SHP77 treated with DMSO at 0.1 percent for 48 hours (cell line): ENCODE measurements at regions not wholly inside any gene's neighbourhood (a gene's known extent, or its start where the extent isn't known, plus 50 kb on each side); places are given as distances from the start of the nearest gene placed in this dataset.
"Not testable (repeated sequence)": the region's sequence is repeated elsewhere in the genome, so short reads cannot be mapped to it uniquely, and the experiment has no call there.

ENCODE experiments used
- DNase-seq: peaks from one replicate; lab custom pipeline; 2025; lab: John Stamatoyannopoulos, UW

DNA sequence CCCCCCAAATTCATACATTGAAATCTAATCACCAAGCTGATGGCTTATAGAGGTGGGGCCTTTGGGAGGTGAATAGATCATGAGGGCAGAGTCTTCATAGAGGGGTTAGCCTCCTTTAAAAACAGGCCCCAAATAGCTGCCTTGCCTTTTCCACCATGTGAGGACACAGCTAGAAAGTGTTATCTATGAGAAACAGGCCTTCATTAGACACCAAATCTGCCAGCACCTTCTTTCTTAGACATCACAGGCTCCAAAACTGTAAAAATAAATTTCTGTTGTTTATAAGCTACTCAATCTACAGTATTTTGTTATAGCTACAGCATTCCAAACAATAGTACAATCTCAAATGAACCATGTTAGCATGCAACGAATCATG lies 459.3 kb upstream of the GCFC2 start:
- DNase-seq, result no peak

DNA sequence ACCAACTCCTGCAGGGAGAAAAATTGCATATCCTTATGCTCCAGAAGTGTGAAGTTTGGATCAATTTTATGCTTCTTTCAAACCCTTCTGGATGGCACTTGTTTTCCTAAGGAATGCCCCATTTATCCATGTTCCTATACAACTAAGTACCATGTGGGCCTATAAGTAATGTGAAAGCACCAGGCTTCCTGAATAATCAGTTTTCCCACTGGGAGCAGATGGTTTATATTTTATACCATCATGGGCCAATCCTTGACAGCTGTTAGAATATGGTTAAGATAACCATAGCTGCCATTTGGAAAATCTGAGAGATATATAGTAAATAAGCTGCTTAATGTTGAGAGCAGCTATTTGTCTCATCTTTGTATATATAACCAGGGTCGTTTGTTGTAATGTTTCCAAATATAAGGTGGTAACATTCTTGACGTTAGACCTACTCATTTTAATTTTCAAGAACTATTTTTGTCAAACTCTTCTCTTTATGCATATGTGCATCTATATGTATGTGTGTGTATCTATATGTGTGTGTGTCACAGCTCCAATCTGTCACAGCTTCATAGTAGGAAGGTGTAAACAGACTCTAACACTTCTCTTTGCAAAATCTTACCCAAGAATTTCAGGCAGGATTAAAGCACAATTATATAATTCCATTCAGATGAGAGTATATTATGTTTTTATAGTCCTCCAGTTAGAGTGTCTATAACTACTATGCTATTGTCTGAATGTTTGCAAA lies 458.7 kb upstream of the GCFC2 start:
- DNase-seq, result no peak

DNA sequence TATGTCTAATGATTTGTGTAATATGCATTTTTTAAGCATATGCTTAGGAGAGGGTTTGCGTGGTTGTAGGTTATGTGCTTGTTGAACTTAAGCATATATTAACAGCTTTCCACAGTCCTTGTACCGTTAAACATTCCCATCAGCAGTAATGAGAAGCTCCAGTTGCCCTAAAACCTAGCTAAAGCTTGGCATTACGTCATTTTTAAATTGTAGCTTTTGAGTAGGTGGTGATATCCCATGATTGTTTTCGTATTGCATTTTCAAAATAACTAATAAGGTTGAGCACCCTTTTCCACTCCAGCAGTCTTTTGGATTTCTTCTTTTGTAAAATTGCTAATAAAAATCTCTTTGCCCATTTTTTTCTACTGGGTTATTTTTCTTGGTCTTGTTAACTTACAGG lies 453.1 kb upstream of the GCFC2 start:
- DNase-seq, result no peak

DNA sequence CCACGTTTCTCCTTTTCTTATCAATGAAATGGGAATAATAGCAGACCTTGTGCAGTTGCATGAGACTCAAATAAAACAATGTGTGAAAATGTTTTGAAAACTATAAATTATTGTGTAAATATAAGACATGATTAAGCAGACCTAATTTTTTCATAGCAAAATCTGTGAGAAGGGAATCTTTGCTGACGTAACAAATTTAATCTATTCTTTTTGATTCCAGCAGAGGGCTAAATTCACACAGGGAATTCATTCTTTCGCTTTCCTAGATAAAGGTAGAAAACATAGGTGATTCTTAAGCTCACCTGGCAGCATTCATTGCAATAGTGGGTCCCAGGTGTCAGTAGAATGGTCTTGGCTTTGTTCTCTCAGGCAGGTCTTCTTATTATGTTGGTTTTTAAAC lies 450.0 kb upstream of the GCFC2 start:
- DNase-seq, result no peak

DNA sequence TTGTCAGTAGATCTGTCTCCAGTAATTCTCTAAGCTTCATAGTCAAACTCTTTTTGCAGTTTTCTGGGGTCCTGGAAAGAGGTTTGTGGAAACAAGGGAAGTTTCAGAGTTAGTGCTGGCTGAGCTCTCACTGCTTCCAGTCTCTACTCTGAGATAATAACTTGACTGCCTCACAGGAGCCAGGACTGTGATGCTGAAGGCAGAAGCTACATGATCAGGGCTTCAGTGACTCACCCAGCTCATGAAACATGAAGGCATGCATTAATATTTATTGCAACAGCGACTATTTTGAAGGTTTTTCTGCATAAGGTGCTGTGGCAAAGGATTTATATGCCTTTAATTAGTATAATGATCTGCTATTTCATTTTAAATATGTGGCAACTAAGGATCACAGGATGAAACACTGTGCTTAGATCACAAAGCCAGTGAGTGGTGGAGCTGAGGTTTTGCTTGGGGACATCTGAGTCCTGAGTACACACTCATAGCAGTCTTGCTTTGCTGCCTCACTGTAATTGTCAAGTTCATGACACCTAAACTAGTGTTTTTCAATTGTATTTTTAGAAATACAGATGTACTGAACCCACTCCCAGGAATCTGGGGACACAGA lies 448.4 kb upstream of the GCFC2 start:
- DNase-seq, result no peak

DNA sequence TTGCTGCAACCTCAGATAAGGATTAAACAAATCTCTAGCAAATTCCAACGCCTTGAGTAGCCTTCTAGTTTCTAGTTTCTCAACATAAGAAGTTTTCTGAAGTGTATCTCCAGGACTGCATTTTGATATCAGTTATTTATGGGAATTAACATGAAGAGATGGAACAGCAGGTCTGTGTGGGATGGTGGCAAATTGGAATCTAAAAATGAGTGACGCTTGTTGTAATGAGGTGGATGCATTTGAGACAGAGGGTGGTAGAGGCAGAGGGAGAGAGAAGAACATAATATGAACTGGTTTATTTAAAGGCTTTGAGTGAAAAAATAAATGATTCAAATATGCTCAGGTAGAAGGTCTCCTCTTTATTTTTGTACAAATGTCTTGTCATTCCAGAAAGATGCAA lies 446.8 kb upstream of the GCFC2 start:
- no peak for DNase-seq

DNA sequence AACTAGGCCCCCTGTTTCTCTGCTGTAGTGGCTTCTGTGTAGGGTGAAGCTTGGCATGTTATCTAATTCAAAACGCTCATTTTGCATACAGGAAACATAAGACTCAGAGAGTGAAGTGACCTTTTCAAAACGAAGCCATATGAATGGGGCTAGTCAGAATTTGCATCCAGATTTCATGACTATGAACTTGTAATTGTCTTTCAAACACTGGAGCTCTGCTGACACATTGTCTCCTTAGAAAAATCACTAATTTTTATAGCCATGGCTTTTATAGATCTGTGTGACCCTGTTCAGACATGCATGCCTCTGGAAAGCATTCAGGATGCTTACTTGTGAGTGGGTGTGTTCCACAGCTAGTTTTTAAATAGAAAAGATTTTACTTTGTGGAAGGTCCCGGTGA lies 444.3 kb upstream of the GCFC2 start:
- DNase-seq, result no peak

DNA sequence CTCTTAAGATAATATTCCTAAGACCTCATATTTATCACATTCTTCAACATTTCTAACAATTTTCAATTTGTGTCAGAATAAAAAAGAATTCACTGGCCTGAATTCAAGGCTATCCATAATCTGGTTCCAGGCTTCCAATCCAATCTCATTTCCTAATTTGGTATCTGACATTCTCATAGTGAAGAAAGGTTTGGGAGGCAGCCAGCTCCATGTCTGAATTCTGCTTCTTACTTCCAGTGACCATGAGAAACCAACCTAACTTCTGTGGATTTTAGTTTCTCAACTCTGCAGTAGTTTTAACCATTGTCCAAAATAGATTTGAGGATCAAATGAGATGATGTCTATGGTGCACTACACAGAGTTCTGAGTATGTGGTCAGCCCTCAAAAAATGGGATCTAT lies 439.1 kb upstream of the GCFC2 start:
- DNase-seq, result no peak

DNA sequence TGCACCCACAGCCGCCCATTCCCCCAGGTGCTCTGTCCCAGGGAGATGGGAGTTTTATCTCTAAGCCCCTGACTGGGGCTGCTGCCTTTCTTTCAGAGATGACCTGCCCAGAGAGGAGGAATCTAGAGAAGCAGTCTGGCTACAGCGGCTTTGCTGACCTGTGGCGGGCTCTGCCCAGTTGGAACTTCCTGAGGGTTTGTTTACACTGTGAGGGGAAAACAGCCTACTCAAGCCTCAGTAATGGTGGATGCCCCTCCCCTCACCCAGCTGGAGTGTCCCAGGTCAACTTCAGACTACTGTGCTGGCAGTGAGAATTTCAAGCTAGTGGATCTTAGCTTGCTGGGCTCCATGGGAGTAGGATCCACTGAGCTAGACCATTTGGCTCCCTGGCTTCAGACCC lies 428.6 kb upstream of the GCFC2 start:
- not testable (repeated sequence) for DNase-seq

DNA sequence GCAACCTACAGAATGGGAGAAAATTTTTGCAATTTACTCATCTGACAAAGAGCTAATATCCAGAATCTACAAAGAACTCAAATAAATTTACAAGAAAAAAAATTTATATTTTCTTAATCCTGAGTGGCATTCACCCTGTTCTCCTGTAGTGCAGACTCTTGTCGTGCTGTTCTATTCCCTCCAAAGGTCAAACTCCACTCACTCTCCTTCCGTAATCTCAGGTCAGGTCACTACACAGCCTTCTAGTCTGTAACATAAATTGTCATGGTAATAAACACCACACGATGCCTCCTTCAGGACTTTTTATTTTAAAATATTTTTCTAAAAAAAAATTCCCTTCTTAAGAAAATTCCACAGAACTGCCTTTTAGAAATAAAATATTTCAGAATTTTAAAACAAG lies 417.9 kb upstream of the GCFC2 start:
- DNase-seq, result no peak

DNA sequence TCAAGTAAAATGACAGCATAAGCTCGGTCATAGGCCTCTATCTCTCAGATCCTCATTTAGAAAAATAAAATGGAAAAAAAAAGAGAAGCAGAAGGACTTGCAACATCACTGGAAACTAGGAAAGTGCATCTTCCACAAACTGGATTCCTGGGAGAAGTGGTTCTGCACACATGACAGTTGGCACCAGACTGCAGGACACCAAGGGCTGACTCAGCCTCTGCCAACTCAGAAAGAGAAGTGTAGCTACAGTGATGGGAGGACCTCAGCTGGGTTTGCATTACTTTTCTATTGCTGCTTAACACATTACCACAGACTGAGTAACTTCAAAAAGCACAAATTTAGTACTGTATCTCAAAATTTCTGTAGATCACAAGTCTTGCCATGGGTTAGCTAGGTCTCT lies 409.5 kb upstream of the GCFC2 start:
- no peak for DNase-seq

DNA sequence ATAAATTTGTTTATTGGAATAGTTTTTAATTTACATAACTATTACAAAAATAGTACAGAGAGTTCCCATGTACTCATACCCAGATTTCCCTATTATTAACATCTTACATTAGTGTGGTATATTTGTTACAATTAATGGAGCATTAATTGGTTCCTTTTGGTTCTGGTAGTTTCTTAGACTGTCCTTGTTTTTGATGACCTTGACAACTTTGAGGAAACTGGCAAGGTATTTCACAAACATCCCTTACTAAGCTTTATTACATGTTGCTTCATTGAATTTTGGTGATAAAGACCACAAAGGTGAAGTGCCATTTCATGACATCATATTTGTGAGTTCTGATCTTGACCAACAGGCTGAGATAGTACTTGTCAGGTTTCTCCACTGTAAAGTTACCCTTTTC lies 379.0 kb upstream of the GCFC2 start:
- DNase-seq, result no peak

DNA sequence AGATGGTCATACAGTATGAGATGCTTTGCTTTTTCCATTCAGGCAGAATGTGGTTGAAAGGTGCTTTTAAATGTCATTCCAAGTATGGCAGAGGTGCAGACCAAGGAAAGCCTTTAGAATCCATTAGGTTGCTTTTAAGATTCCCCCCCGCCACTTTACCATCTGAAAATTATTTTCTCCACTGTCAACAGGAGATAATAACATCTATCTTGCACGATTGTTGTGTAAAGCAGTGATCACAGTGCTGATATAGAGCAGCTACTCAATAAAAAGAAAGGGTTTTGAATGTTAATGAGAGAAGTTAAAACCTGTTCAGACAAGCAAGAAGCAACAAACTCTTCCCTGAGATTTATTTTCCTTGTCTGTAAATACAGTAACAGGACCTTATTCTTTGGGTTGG lies 372.5 kb upstream of the GCFC2 start:
- DNase-seq, result no peak

DNA sequence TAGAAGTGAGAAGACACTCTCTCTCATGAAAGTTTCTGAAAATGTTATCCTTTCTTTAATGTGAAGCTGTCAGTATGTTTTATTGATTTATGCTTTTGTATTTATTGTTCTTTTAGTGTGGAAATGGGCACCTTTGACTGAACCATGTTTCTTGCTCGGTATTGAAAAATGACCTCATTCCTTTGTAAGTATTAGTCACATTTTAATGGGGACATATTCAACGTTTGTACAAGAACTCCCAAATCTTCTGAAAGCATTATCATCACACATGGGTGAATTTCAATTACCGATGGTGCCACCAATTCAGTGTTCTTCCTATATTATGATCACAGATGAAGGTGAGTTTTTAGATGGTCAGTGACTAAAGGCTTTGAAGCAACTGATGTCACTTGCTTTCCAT lies 371.8 kb upstream of the GCFC2 start:
- no peak for DNase-seq

DNA sequence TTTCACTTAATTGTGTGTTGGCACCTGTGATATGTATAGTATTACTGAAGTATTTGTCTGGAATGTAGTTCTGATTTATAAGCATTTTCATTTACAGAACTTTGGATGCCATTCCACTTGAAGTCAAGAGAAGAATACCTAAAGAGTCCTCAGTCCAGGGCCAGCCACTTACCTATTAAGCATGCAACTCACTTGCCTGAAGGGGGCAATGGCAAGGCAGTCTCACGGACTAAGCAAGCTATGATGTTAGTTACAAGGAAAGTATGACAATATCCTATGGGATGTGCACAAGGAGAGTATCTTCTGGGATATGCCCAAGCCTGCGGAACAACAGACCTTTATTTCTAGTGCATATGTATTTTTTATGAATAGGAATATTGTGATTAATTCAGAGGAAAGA lies 369.4 kb upstream of the GCFC2 start:
- no peak for DNase-seq

DNA sequence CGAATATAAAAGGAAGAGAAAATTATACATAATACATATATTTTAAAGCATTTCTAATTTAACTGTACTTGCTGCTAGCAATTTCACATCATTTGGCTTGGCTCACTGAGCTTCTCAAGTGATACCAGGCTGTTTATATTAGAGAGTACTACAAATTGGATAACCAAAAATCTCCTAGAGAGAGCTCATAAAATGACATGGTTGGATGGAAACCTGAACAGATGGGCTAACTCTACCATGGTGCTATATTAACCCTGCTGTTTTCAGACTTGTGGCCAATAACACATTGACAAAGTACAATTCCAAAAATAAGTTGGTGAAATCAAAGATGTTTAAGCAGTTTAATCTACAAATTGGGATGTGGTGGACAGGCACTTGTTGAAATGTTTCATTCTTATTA lies 364.4 kb upstream of the GCFC2 start:
- no peak for DNase-seq

DNA sequence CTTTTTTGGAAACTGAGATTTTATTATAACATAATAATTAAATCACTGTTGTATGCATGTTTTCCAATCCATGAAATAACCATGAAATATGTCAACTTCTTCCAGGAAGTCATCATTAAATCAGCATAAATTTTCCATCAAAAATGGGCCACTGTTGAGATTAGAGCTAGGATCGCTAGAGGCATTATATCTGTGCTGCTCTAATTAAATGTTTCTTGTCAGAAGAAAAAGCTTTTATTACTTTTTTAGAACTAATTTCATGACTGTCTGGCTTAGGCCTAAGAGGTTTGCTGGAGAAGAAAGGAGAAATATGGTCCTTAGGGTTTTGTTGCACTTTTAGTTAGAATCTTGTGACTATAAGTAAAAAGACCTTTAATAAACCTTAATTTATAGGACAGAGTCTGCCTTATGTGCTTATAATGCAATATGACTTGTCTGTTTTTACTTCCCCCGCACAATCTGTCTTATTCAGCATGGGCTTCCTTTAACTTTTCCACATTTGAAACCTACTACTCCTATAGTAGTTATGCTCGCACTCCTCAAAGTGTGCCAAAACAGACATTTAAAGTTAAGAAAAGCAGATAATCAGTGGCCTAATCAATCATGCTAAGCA lies 363.4 kb upstream of the GCFC2 start:
- no peak for DNase-seq

DNA sequence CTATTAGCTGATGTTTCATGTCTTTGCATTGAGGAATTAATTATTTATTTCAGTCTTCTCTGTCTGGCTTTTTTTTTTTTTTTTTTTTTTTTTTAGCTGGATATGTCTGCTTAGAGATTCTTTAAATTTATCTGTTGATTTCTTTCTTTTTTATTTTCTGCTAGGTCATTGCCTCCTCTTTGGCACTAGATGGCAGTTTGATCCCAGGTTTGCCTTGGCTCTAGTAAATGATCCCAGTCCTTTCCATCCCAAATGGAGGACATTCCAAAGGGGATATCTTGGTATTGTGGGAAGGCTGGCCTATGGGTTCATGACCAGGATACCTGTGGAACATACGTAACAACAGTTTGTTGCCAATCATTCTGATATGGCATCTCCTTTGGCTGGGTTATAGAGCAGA lies 339.5 kb upstream of the GCFC2 start:
- no peak for DNase-seq

DNA sequence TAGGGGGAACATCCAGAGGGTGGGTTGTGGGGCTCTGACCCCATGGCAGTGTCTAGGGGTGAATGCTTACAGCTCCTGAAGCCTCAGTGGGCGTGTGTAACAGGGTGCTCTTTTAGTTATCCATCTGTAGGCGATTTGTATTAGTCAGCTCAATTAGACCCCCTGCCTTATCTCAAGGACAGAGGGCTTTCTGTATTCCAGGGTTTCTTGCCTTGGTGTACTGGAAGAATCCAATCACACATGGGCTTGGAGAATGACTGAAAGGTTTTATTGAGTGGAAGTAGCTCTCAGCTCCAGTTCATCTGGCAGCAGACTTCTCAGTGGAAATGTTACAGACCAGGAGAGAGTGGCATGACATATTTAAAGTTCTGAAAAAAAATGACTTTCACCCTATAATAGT lies 334.0 kb upstream of the GCFC2 start:
- no peak for DNase-seq

DNA sequence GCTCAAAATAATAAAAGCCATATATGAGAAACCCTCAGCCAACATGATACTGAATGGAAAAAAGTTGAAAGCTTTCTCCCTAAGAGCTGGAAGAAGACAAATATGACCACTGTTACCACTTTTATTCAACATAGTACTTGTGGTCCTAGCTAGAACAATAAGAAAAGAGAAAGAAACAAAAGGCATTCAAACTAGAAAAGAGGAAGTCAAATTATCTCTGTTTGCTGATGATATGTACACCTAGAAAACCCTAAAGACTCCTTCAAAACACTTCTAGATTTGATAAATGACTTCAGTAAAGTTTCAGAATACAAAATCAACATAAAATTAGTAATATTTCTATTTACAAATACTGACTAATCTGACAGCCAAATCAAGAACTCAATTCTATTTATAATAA lies 328.8 kb upstream of the GCFC2 start:
- DNase-seq, result no peak

DNA sequence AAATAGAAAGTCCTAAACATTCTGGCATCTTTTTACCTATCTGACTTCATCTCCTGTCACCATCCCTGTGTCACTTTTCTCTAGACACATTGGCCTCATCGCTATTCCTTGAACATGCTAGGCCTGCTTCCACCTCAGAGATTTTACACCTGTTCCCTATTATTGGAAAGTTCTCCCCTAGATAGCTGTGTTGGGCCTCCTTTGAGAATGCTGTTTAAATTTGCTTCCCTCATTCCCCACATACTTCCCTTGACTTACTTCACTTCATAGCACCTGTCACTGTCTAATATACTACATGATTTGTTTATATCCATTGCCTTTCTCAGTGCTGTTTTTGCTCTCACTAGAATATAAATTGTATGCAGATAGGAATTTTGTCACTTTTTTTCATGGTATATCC lies 317.0 kb upstream of the GCFC2 start:
- no peak for DNase-seq

DNA sequence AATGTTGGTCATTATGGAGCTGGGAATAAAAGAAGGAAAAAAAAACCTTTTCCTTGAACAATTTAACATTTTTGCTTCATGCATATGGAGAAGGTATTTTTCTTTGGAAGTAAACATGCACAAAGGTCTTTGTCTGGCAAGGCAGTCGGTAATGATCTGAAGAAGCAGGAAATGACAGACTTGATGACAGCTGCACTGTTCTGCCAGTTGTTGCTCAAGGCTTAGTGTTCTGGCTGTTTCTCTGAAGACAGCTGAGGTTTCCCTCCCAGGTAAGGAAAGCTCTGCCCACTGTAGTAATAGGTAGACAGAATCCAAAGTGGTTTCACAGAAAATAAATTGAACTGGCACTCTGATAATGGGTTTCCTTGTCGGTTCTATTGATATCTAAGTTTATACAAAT lies 308.4 kb upstream of the GCFC2 start:
- no peak for DNase-seq

DNA sequence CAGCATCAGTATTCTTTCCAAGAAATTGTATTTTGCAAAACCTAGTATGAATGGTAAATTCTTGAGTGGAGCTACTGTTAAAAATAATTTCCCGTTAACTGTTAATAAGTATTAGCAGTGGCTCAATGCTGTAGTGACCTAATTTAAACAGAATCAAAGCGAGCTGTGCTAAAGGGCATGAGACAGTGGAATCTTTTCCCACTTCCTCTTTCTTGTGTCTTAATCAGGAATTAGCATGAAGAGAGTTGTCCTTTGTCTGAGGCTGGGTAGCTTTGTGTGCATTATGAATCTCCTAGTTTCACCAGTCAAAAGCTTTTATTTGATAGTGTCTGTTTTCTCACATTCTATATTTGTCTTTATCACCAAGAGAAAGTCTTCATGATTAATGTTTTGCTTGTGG lies 298.8 kb upstream of the GCFC2 start:
- DNase-seq, result no peak
